Lung (tissue), 11 donors: ENCODE measurements at regions not wholly inside any gene's neighbourhood (a gene's known extent, or its start where the extent isn't known, plus 50 kb on each side); places are given as distances from the start of the nearest gene placed in this dataset.

Experiments
- ATAC-seq: fragments of 200-7000 bp; cut with Tn5 transposase; one replicate; pipeline ENCODE4 v1.9.1; 2020; ENCODE audit warnings: moderate number of reproducible peaks; ENCODE audit not compliant: insufficient read depth, low FRiP score
- DNase-seq, 3 donors: peaks; one replicate each; pipeline ENCODE4 v3.0.0-alpha.2; 2013 to 2017
- H3K27ac ChIP-seq, 2 donors: one replicate each; pipeline ENCODE4 v1.5.1; 2013; ENCODE audit warnings: mild to moderate bottlenecking in 2 of 2, moderate library complexity in 2 of 2, control low read depth in 1 of 2, inconsistent platforms in 1 of 2, low read depth in 1 of 2, low read length in 1 of 2
- H3K27me3 ChIP-seq, 3 donors: one replicate each; pipeline ENCODE4 v1.5.1; 2013; ENCODE audit warnings: low read length in 2 of 3; ENCODE audit not compliant: control insufficient read depth in 3 of 3, insufficient read depth in 3 of 3
- H3K36me3 ChIP-seq, 4 donors: one replicate each; pipeline ENCODE4 v1.5.1; 2013; ENCODE audit warnings: low read length in 4 of 4, mild to moderate bottlenecking in 1 of 4, moderate library complexity in 1 of 4; ENCODE audit not compliant: control insufficient read depth in 4 of 4, insufficient read depth in 4 of 4
- H3K4me1 ChIP-seq, 5 donors: one replicate each; pipeline ENCODE4 v1.5.1; 2013; ENCODE audit warnings: low read length in 5 of 5, mild to moderate bottlenecking in 2 of 5, moderate library complexity in 1 of 5; ENCODE audit not compliant: control insufficient read depth in 5 of 5, insufficient read depth in 5 of 5
- H3K4me3 ChIP-seq: one replicate; pipeline ENCODE4 v1.5.1; 2013; ENCODE audit warnings: mild to moderate bottlenecking, control low read depth, moderate library complexity
- H3K9ac ChIP-seq, 2 donors: one replicate each; pipeline ENCODE4 v1.5.1; 2013; ENCODE audit warnings: low read length in 2 of 2, control low read depth in 1 of 2; ENCODE audit not compliant: insufficient read depth in 1 of 2
- H3K9me3 ChIP-seq, 4 donors: one replicate each; pipeline ENCODE4 v1.5.1; 2013; ENCODE audit warnings: low read length in 3 of 4, mild to moderate bottlenecking in 1 of 4, moderate library complexity in 1 of 4; ENCODE audit not compliant: control insufficient read depth in 4 of 4, insufficient read depth in 3 of 4
- WGBS, 2 donors: extraction: QIAGEN DNeasy Blood & Tissue Kit; methylation state at CpG; one replicate each; pipeline ENCODE4 v1.1.7; 2013; 5-methylcytosine and 5-hydroxymethylcytosine counted together
- TF ChIP-seq, protein P1 (sequence below): IDR thresholded peaks from 2 replicates; pipeline ENCODE4 v1.5.1; 2012; ENCODE audit warnings: mild to moderate bottlenecking; ENCODE audit errors: control extremely low read depth, extremely low read depth
- donor health status: control.
- donor health status: control.
- donor health status: Bipolar disorder and iron deficiency.
- donor health status: healthy.
- donor health status: DM: yes; HTN: yes; CAD: no.

DNA sequence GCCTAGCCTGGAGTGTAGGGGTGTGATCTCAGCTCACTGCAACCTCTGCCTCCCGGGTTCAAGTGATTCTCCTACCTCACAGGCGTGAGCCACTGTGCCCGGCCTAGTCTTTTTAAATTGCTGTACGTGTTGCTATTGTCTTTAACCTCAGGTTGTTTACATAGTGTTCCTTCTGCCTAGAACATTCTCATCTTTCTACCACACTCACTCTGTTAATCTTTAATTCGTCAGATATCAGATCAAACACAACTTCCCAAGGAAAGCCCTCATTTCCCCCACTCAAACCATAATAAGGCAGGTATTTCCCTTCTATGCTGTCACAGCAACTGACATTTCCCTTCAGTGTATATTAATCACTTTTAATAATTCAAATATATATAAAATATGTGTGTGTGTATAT lies 1310.0 kb upstream of the C9orf72 start:
- H3K4me1 ChIP-seq = no peaks in the 10 kb centered on the region
- DNase-seq = peak in 1 of 3 donors; percentile 1
- TF ChIP-seq, protein P1, sequence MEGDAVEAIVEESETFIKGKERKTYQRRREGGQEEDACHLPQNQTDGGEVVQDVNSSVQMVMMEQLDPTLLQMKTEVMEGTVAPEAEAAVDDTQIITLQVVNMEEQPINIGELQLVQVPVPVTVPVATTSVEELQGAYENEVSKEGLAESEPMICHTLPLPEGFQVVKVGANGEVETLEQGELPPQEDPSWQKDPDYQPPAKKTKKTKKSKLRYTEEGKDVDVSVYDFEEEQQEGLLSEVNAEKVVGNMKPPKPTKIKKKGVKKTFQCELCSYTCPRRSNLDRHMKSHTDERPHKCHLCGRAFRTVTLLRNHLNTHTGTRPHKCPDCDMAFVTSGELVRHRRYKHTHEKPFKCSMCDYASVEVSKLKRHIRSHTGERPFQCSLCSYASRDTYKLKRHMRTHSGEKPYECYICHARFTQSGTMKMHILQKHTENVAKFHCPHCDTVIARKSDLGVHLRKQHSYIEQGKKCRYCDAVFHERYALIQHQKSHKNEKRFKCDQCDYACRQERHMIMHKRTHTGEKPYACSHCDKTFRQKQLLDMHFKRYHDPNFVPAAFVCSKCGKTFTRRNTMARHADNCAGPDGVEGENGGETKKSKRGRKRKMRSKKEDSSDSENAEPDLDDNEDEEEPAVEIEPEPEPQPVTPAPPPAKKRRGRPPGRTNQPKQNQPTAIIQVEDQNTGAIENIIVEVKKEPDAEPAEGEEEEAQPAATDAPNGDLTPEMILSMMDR = no peak
- ATAC-seq = no peak
- 16 to 18% methylated on average over 5 of the region's 5 CpGs for WGBS, 2 donors
- no peaks in the 10 kb centered on the region for H3K27me3 ChIP-seq
- no peak overlapping the region for H3K27ac ChIP-seq
- no peak overlapping the region for H3K4me3 ChIP-seq
- H3K9ac ChIP-seq = no peak overlapping the region
- no peaks in the 10 kb centered on the region for H3K36me3 ChIP-seq
- H3K9me3 ChIP-seq = no peaks in the 10 kb centered on the region

DNA sequence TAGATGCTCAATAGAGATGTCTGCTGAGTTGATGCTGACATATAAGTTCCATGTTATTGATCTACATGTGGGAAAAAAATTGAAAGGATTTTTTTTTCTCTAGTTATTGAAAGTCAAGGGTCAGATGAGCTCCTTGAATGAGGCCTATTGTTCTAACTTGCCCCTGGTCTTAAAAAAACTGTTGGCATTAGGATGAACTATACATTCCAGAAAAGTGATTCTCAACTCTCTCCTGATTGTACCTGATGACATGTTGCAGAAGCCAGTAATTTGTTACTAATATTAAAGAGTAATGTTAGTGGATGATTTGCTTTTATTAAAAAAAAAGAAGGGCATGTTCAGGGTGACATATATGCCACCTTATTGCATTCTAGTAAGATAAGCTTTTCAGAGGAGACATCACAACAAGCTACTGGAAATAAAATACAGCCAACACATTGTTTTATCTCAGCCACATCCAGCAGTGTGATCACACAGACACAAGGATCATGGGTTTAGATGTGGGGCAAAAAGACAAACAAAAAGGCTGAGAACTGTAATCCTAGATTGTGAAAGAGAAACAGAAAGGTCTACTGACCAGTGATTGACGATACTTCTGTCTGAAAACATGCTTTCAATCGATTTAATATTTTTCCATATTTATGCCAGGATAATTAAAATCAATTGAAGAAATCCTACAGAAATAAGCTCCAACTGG lies 1314.1 kb upstream of the C9orf72 start:
- Histone ChIP-seq H3K9me3 (no peaks in the 10 kb centered on the region), H3K36me3 (no peaks in the 10 kb centered on the region), H3K9ac (no peak overlapping the region), H3K27me3 (no peaks in the 10 kb centered on the region), H3K4me3 (no peak overlapping the region), H3K27ac (no peak overlapping the region), H3K4me1 (no peaks in the 10 kb centered on the region)
- WGBS, 2 donors = 88 to 91% methylated on average over 2 of the region's 2 CpGs
- DNase-seq (no peak), ATAC-seq (no peak)
- TF ChIP-seq, protein P1 = no peak

DNA sequence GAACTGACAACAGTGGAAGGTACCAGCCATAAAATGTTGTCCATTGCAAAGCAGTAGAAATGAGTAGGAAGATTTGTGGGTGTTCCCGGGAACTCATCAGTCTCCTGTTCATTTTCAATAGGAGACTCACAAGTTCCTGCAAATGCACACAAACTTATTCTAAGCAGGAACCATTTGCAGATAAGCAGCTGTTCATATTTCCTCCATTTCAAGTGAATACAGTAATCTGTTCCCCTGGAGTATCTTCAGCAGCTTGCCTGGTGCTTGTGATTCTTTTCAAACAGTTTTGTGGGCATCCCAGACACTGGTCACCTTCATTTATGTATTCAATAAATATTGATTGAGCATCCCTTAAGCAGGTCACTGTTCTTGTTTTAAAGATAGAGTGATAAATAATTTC lies 1315.5 kb upstream of the C9orf72 start:
- ATAC-seq (no peak), DNase-seq (no peak)
- Histone ChIP-seq H3K9me3 (no peaks in the 10 kb centered on the region), H3K27ac (no peak overlapping the region), H3K27me3 (no peaks in the 10 kb centered on the region), H3K4me1 (no peaks in the 10 kb centered on the region), H3K36me3 (no peaks in the 10 kb centered on the region), H3K4me3 (no peak overlapping the region), H3K9ac (no peak overlapping the region)
- 33 to 45% methylated on average over 1 of the region's 1 CpG for WGBS, 2 donors
- TF ChIP-seq, protein P1 = no peak

DNA sequence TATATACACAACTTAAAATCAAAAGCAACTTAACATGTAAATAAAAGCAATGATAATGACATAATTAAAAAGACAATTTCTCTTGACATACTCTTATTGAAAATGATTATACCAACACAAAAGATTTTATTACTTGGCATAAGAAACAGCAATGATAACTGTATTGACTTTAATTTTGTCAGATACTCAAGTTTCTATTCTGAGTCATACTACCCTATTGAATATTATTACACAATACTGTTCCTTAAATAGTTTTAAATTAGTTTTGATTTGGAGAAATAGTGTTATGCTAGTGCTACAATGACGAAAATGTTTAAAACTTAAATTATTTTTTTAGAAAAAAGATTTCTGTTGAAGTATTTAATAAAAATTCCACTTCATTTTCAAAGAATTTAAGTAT lies 1319.3 kb upstream of the C9orf72 start:
- ATAC-seq (no peak), DNase-seq (no peak)
- H3K9ac ChIP-seq = no peak overlapping the region
- no peaks in the 10 kb centered on the region for H3K27me3 ChIP-seq
- WGBS, 2 donors = 52 to 80% methylated on average over 1 of the region's 1 CpG
- no peaks in the 10 kb centered on the region for H3K4me1 ChIP-seq
- H3K27ac ChIP-seq = no peak overlapping the region
- H3K4me3 ChIP-seq = no peak overlapping the region
- H3K36me3 ChIP-seq = no peaks in the 10 kb centered on the region
- TF ChIP-seq, protein P1 = no peak
- peaks cover 0 to 3% (median 0%) of the 10 kb centered on the region in 4 donors for H3K9me3 ChIP-seq
